ENCODE measurements at regions not wholly inside any gene's neighbourhood (a gene's known extent, or its start where the extent isn't known, plus 50 kb on each side); places are given as distances from the start of the nearest gene placed in this dataset.

DNA sequence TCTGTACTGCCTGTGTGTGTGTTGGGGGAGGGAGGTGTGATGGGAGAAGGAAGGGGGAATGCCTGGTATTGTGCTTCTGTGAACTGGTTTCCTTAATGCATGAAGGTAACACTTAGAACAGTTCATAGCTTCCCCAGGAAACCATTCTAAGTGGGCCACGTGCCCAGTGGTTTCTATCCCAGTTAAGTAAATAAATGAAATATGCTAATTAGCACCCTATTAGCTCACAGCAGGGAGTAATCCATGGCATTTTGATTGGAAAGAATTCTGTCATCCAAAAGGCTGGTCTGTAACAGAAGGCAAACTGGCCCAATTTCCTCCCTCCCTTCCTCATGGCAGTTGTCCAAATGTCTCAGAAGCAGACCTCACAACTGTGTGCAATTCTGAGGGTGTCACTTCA is 199.3 kb downstream of the TTLL7 start:
- TF ChIP-seq CTCF (conservative IDR thresholded peaks at IDR 0.05) (no peak), ZFX (IDR thresholded peaks at IDR 0.05) (no peak)

Measured in C4-2B (cell line).